ENCODE measurements at regions not wholly inside any gene's neighbourhood (a gene's known extent, or its start where the extent isn't known, plus 50 kb on each side); places are given as distances from the start of the nearest gene placed in this dataset.

- Mint-ChIP-seq H3K27me3 (ENCODE audit: low read depth) (no peaks in the 10 kb centered on the region), H3K4me1 (no peaks in the 10 kb centered on the region), H3K27ac (no peak overlapping the region), H3K9me3 (no peaks in the 10 kb centered on the region), H3K4me3 (no peak overlapping the region), H3K36me3 (ENCODE audit: low read depth) (no peaks in the 10 kb centered on the region)
- TF ChIP-seq, protein P1, sequence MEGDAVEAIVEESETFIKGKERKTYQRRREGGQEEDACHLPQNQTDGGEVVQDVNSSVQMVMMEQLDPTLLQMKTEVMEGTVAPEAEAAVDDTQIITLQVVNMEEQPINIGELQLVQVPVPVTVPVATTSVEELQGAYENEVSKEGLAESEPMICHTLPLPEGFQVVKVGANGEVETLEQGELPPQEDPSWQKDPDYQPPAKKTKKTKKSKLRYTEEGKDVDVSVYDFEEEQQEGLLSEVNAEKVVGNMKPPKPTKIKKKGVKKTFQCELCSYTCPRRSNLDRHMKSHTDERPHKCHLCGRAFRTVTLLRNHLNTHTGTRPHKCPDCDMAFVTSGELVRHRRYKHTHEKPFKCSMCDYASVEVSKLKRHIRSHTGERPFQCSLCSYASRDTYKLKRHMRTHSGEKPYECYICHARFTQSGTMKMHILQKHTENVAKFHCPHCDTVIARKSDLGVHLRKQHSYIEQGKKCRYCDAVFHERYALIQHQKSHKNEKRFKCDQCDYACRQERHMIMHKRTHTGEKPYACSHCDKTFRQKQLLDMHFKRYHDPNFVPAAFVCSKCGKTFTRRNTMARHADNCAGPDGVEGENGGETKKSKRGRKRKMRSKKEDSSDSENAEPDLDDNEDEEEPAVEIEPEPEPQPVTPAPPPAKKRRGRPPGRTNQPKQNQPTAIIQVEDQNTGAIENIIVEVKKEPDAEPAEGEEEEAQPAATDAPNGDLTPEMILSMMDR (IDR thresholded peaks at IDR 0.05; ENCODE audit: unreplicated experiment in 3 of 3) = no peak
These were observed 136.7 kb downstream of the CBLL2 start for GRCh38 chrX:22409418-22409817.

- TF ChIP-seq, protein P1 (IDR thresholded peaks at IDR 0.05; ENCODE audit: unreplicated experiment in 3 of 3) = no peak
- H3K27me3 Mint-ChIP-seq (ENCODE audit: low read depth) = peaks cover 3% of the 10 kb centered on the region
- H3K36me3 Mint-ChIP-seq (ENCODE audit: low read depth) = no peaks in the 10 kb centered on the region
- H3K27ac Mint-ChIP-seq = peak overlapping the region; percentile 2 to 77 (median 20)
- no peak overlapping the region for H3K4me3 Mint-ChIP-seq
- no peaks in the 10 kb centered on the region for H3K9me3 Mint-ChIP-seq
- H3K4me1 Mint-ChIP-seq = no peaks in the 10 kb centered on the region
These were observed 151.6 kb downstream of the CBLL2 start for GRCh38 chrX:22424122-22424915.

- TF ChIP-seq, protein P1 (IDR thresholded peaks at IDR 0.05; ENCODE audit: unreplicated experiment in 3 of 3) = no peak
- peak overlapping the region; percentile 2 to 77 (median 20) for H3K27ac Mint-ChIP-seq
- no peaks in the 10 kb centered on the region for H3K4me1 Mint-ChIP-seq
- peaks cover 3% of the 10 kb centered on the region for H3K27me3 Mint-ChIP-seq (ENCODE audit: low read depth)
- no peaks in the 10 kb centered on the region for H3K9me3 Mint-ChIP-seq
- H3K4me3 Mint-ChIP-seq = no peak overlapping the region
- no peaks in the 10 kb centered on the region for H3K36me3 Mint-ChIP-seq (ENCODE audit: low read depth)
These were observed 152.2 kb downstream of the CBLL2 start for GRCh38 chrX:22424919-22425318.

GRCh38 chrX:22429704-22430103 is 157.0 kb downstream of the CBLL2 start:
- H3K9me3 Mint-ChIP-seq = peaks cover 15% of the 10 kb centered on the region
- no peaks in the 10 kb centered on the region for H3K4me1 Mint-ChIP-seq
- peaks cover 3% of the 10 kb centered on the region for H3K27me3 Mint-ChIP-seq (ENCODE audit: low read depth)
- peaks cover 4% of the 10 kb centered on the region for H3K36me3 Mint-ChIP-seq (ENCODE audit: low read depth)
- H3K4me3 Mint-ChIP-seq = no peak overlapping the region
- H3K27ac Mint-ChIP-seq = no peak overlapping the region
- TF ChIP-seq, protein P1 (IDR thresholded peaks at IDR 0.05; ENCODE audit: unreplicated experiment in 3 of 3) = no peak

DNA sequence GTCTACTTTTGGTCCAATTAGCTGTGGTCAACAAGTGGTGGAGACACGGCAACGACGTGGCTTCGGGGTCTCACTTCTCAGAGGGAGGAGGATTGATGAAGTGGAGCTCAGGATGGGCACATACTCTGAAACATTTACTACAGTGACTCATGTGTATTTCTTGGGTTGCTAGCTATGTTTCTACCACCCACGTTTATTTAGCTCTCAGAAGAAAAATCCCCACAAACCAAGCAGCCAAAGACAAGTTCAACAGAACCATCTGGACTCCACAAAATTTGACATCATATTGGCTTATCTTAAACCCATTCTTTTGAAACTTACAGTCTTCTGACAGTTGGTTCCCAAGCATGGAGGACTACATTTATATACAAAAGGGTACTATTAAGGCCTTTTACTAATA is 158.0 kb downstream of the CBLL2 start:
- H3K4me1 Mint-ChIP-seq = no peaks in the 10 kb centered on the region
- H3K4me3 Mint-ChIP-seq = no peak overlapping the region
- TF ChIP-seq, protein P1 (IDR thresholded peaks at IDR 0.05; ENCODE audit: unreplicated experiment in 3 of 3) = no peak
- peaks cover 20% of the 10 kb centered on the region for H3K9me3 Mint-ChIP-seq
- H3K27me3 Mint-ChIP-seq (ENCODE audit: low read depth) = peaks cover 3% of the 10 kb centered on the region
- peaks cover 4% of the 10 kb centered on the region for H3K36me3 Mint-ChIP-seq (ENCODE audit: low read depth)
- H3K27ac Mint-ChIP-seq = no peak overlapping the region

Data from nephron (organoid).